Panc1 (cell line): ENCODE measurements at regions not wholly inside any gene's neighbourhood (a gene's known extent, or its start where the extent isn't known, plus 50 kb on each side); places are given as distances from the start of the nearest gene placed in this dataset.

ENCODE experiments used
- ATAC-seq: fragments of 200-7000 bp; cut with Tn5 transposase; 2 replicates; pipeline ENCODE4 v1.9.1; 2020; ENCODE audit warnings: mild to moderate bottlenecking, moderate library complexity
- BruUV-seq: library from RNA; stranded (reverse); fragments of 400-500 nt; replicated peaks from 2 replicates; lab custom pipeline; 2021; lab: Mats Ljungman, UMichigan
- CTCF ChIA-PET: fragments of 300-600 bp; sonication (Branson Sonifier 250); formaldehyde crosslinking; loops from one replicate; lab custom pipeline; 2022; ENCODE audit warnings: antibody characterized with exemption; lab: Charles Lee
- POLR2A ChIA-PET: fragments of 300-600 bp; sonication (Branson Sonifier 250); formaldehyde crosslinking; loops from one replicate; lab custom pipeline; 2022; ENCODE audit warnings: antibody characterized with exemption; lab: Charles Lee
- DNase-seq: peaks from one replicate; pipeline ENCODE4 v3.0.0-alpha.2; 2010; ENCODE audit warnings: low read depth, low spot score
- H3K27ac ChIP-seq: 2 replicates; pipeline ENCODE4 v1.5.1; 2011; ENCODE audit warnings: mild to moderate bottlenecking, low read length, inconsistent platforms
- H3K27me3 ChIP-seq: fragments of 200-500 bp; sonication (Bioruptor generic); 2 replicates; pipeline ENCODE4 v1.6.0; 2014; ENCODE audit warnings: low read length, inconsistent platforms; ENCODE audit not compliant: control insufficient read depth, insufficient read depth
- H3K36me3 ChIP-seq: fragments of 200-500 bp; sonication (Bioruptor generic); 2 replicates; pipeline ENCODE4 v1.5.1; 2014; ENCODE audit warnings: inconsistent platforms, mild to moderate bottlenecking, low read length, moderate library complexity; ENCODE audit not compliant: control insufficient read depth, insufficient read depth
- H3K4me1 ChIP-seq: 2 replicates; pipeline ENCODE4 v1.5.1; 2011; ENCODE audit warnings: inconsistent platforms, mild to moderate bottlenecking, low read length, moderate library complexity; ENCODE audit not compliant: control insufficient read depth, insufficient read depth
- H3K4me3 ChIP-seq, 2 experiments: 2 replicates each; pipeline ENCODE4 v1.5.1; 2011 to 2012; ENCODE audit warnings: low read depth in 2 of 2, low read length in 2 of 2, mild to moderate bottlenecking in 2 of 2, inconsistent platforms in 1 of 2, moderate library complexity in 1 of 2
- H3K9me3 ChIP-seq: fragments of 200-500 bp; sonication (Bioruptor generic); 2 replicates; pipeline ENCODE4 v1.5.1; 2014; ENCODE audit warnings: low read depth, mild to moderate bottlenecking, inconsistent platforms, low read length, moderate library complexity; ENCODE audit not compliant: control insufficient read depth, insufficient read depth
- POLR2AphosphoS5 ChIP-seq: IDR thresholded peaks from 2 replicates; pipeline ENCODE4 v1.6.1; 2012; ENCODE audit warnings: mild to moderate bottlenecking, low read depth, low read length, moderate library complexity
- SIN3A ChIP-seq: IDR thresholded peaks from 2 replicates; pipeline ENCODE4 v1.6.1; 2012; ENCODE audit warnings: low read depth, mild to moderate bottlenecking, low read length, moderate library complexity, borderline replicate concordance; ENCODE audit not compliant: insufficient read depth
- TCF7L2 ChIP-seq: IDR thresholded peaks from 2 replicates; pipeline ENCODE4 v1.6.1; 2011; ENCODE audit warnings: mild to moderate bottlenecking, low read depth, low read length, inconsistent platforms
- in situ Hi-C: cut with HindIII; loops from 2 replicates; pipeline ENCODE4 v1.10.0; 2016; ENCODE audit warnings: low sequenced_read_pairs, low pct_unique_long_range_greater_than_20kb
- intact Hi-C: fragments of 100-400 bp; cut with micrococcal nuclease; formaldehyde crosslinking; loops from one replicate; pipeline ENCODE4 v1.10.0; 2022; ENCODE audit not compliant: unreplicated experiment
- TF ChIP-seq, protein P1 (sequence below), 2 experiments: IDR thresholded peaks; 2 replicates each; pipeline ENCODE4 v1.6.1; 2011 to 2012; ENCODE audit warnings: low read depth in 2 of 2, control low read depth in 1 of 2, low read length in 1 of 2, mild to moderate bottlenecking in 1 of 2, moderate library complexity in 1 of 2; ENCODE audit not compliant: insufficient read depth in 1 of 2
- TF ChIP-seq, protein P2 (sequence below): fragments of 450-650 bp; IDR thresholded peaks from 2 replicates; pipeline ENCODE4 v1.5.1; 2017; ENCODE audit warnings: mild to moderate bottlenecking

DNA sequence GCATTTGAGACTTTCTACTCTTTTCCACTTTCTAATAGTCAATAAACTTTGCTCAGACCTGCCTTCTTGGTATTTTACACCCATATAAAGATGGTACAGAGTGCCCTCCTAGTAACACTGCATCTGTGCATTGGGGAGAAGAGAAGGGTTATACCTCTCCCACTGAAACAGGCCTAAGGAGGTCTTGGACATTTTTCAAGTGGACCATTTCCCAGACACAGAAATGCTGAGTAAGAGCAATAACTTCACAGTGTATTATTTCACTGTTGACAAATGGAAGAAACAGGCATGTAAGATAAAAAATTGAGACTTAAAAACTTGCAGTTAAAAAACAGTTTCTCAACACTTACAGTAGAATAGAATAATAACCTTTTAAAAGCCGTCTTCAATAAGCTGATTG is 1224.0 kb upstream of the CDH18 start:
- H3K4me1 ChIP-seq: no peaks in the 10 kb centered on the region
- TF ChIP-seq, protein P1, sequence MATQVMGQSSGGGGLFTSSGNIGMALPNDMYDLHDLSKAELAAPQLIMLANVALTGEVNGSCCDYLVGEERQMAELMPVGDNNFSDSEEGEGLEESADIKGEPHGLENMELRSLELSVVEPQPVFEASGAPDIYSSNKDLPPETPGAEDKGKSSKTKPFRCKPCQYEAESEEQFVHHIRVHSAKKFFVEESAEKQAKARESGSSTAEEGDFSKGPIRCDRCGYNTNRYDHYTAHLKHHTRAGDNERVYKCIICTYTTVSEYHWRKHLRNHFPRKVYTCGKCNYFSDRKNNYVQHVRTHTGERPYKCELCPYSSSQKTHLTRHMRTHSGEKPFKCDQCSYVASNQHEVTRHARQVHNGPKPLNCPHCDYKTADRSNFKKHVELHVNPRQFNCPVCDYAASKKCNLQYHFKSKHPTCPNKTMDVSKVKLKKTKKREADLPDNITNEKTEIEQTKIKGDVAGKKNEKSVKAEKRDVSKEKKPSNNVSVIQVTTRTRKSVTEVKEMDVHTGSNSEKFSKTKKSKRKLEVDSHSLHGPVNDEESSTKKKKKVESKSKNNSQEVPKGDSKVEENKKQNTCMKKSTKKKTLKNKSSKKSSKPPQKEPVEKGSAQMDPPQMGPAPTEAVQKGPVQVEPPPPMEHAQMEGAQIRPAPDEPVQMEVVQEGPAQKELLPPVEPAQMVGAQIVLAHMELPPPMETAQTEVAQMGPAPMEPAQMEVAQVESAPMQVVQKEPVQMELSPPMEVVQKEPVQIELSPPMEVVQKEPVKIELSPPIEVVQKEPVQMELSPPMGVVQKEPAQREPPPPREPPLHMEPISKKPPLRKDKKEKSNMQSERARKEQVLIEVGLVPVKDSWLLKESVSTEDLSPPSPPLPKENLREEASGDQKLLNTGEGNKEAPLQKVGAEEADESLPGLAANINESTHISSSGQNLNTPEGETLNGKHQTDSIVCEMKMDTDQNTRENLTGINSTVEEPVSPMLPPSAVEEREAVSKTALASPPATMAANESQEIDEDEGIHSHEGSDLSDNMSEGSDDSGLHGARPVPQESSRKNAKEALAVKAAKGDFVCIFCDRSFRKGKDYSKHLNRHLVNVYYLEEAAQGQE (IDR thresholded peaks at IDR 0.05; ENCODE audit: insufficient read depth in 1 of 2, low read depth in 2 of 2, low read length in 1 of 2): no peak
- TF ChIP-seq TCF7L2: no peak
- TF ChIP-seq, protein P2, sequence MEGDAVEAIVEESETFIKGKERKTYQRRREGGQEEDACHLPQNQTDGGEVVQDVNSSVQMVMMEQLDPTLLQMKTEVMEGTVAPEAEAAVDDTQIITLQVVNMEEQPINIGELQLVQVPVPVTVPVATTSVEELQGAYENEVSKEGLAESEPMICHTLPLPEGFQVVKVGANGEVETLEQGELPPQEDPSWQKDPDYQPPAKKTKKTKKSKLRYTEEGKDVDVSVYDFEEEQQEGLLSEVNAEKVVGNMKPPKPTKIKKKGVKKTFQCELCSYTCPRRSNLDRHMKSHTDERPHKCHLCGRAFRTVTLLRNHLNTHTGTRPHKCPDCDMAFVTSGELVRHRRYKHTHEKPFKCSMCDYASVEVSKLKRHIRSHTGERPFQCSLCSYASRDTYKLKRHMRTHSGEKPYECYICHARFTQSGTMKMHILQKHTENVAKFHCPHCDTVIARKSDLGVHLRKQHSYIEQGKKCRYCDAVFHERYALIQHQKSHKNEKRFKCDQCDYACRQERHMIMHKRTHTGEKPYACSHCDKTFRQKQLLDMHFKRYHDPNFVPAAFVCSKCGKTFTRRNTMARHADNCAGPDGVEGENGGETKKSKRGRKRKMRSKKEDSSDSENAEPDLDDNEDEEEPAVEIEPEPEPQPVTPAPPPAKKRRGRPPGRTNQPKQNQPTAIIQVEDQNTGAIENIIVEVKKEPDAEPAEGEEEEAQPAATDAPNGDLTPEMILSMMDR: no peak
- no peak for TF ChIP-seq SIN3A
- TF ChIP-seq POLR2AphosphoS5: no peak
- in situ Hi-C loops (no loop called here), intact Hi-C loops (no loop called here)
- ChIA-PET CTCF (no interaction called here), POLR2A (no interaction called here)
- H3K27ac ChIP-seq: no peak overlapping the region
- DNase-seq: no peak
- no TSS peak for BruUV-seq
- no peaks in the 10 kb centered on the region for H3K27me3 ChIP-seq
- ATAC-seq: no peak
- no peaks in the 10 kb centered on the region for H3K9me3 ChIP-seq
- H3K4me3 ChIP-seq: no peak overlapping the region
- no peaks in the 10 kb centered on the region for H3K36me3 ChIP-seq

DNA sequence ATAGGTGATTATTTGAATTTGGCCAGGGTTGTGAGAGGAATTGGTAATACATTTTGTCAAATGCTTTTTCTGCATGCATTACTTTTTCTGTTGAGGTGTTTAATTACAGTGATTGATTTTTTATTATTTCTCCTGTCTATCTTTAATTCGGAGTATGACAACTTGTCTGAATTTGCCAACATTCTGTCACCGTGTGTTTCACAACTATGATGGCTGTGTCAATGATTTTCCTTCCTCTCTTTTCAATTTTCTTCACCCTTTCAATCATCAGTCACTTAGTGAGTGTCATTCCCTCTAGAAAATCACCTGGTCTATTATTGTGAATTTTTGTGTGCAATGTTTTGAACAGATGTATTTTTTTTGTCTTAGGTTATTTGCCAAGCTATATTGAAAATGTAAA is 1221.4 kb upstream of the CDH18 start:
- in situ Hi-C loops (no loop called here), intact Hi-C loops (no loop called here)
- POLR2A ChIA-PET: no interaction called here
- CTCF ChIA-PET: no interaction called here
- Histone ChIP-seq H3K9me3 (no peaks in the 10 kb centered on the region), H3K27me3 (no peaks in the 10 kb centered on the region), H3K36me3 (no peaks in the 10 kb centered on the region), H3K4me1 (no peaks in the 10 kb centered on the region), H3K4me3 (no peak overlapping the region), H3K27ac (no peak overlapping the region)
- BruUV-seq: no TSS peak
- ATAC-seq: no peak
- TF ChIP-seq POLR2AphosphoS5: no peak
- TF ChIP-seq, protein P2: no peak
- TF ChIP-seq TCF7L2: no peak
- TF ChIP-seq, protein P1 (IDR thresholded peaks at IDR 0.05; ENCODE audit: insufficient read depth in 1 of 2, low read depth in 2 of 2, low read length in 1 of 2): no peak
- no peak for TF ChIP-seq SIN3A
- no peak for DNase-seq
